ENCODE measurements at regions not wholly inside any gene's neighbourhood (a gene's known extent, or its start where the extent isn't known, plus 50 kb on each side); places are given as distances from the start of the nearest gene placed in this dataset.

DNA sequence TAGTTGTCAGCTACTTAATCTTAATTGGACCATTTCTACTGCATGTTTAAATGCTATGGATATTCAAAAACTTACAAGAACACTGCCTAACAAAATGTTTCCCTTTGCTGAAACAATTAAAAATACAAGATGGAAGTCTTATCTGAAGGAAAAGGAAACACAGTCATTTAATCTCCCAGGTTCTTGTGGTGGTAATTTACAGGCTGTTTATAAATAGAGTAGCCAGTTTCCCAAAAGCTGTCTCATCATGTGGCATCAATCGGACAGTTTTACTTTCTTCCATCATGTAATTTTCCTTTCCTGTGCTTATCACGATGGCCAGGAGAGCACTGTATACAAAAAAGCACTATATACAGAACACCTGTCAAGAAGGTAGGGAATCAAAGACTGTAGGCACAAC lies 368.1 kb downstream of the ZEB2 start:
- DNase-seq, result no peak

DNA sequence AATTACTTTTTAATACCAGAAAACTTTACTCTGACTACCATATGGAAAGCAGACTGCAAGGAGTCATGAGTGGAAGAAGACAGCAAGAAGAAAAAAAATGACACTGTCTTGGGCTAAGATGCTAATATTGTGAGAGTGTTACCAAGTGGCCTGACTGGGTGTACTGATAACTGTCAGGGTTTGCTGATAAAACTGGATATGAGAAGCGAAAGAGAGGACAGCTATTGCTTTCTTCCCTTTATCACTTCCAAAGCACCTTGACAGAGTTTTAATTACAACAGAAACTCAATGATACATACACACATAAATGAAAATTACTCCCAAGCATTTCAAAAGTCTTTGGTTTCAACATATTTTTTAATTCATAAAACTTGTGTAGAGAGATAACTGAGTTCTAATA lies 368.5 kb downstream of the ZEB2 start:
- DNase-seq, result no peak

DNA sequence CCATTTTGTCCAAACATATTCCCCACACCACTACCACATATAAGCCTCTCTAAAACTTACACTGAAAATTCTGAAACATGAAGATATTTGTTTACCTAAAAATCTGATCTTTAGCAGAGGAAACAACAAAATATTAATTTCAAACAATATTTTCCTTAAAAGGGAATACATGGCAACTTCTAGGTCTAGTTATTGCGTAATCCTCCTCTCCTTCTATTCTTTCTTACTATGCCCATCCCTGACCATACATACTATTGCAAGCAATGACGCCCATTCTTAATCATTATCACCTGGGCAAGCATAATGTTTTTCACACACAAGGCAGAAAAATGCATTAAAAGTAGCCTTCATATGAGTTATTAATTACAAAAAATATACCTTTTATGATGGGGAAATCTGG lies 372.6 kb downstream of the ZEB2 start:
- no peak for DNase-seq

DNA sequence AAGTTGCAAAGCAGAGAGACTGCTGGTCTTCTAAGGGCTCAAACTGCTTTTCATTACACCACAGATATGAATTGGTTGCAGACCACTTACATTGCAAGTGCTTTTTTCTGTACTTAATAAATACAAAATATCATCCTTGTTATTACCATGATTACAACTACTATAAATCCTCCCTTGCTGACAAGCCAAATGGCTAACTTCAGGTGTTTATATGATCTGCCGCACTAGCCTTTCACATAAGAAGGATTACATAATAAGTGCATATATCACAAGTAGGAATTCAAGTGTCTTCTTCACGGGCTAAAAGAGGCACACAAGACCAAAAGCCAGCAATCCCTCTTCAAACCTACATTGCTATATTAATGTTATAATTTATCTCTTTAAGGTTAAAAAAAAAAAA lies 373.0 kb downstream of the ZEB2 start:
- no peak for DNase-seq

DNA sequence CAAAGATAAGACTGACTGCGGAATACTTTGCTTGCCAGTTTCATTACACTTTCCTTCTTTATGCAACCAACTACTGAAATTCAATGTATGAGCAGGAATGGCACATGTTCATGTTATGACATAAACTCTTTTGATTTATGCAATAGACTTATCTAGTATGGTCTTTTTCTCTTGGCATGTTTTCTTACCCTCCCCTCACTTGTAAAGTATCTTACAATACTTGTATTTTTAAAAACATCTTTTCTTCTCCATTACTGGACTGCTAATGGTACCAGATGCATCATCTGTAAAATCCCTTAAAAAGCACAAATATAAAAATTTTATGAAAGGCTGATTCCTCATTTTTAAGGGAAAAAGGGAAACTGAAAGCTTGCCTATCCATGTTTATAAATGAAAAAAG lies 373.8 kb downstream of the ZEB2 start:
- DNase-seq, result no peak

DNA sequence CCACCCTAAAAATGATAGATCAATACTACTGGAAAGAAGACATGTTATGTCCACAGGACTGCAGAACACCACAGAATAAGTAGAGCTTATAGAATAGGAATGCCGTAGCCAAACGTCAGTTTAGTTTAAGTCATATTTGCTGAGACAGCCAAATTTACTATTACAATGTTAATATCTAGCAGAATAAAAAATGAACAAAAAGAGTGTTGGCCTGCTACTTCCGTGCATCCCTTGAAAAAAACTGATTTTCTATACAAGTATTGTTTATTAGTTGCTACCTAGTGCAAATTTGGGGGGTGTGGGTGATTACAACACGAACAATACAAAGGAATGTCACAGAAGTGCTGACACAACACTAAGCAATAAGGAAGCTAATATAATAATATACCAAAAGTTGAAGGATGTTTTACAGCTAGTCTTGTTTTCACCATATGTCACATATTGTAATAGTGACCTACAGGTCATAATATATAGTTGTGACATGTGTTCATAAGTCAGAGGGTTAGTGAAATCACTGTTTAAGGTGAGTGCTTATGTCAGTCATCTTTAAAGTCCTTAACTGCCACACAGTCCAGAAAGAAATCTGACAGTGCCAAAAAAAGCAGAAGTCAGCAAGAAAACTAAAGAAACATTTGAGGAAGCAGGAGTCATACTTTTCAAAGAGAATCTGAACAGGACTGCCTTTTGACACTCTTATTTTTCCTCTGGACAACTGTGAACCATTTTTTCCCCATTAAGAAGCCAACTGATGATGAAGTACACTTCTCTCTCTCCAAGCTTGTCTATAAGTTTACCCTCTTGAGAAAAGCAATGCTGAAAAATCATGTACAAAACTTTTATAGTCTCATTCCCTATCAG lies 376.4 kb downstream of the ZEB2 start:
- no peak for DNase-seq

DNA sequence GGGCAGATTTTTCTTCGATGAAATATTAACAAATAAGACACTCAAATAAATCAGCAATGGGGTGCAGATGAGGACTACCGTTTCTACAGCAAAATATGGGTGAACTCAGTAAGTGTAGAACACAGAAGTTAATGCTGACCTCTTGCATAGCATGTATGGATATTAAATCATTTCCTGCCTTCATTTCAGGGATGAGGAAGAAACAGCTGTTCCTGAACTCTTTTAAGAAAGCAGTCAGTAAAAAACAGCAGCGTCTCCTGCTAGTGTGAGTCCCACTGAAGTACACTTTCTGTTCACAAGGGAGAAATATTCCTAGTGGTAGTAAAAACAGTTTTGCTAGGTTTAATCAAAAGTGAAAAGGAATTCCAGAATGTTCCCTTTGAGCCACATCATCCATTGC lies 379.0 kb downstream of the ZEB2 start:
- DNase-seq, result no peak

DNA sequence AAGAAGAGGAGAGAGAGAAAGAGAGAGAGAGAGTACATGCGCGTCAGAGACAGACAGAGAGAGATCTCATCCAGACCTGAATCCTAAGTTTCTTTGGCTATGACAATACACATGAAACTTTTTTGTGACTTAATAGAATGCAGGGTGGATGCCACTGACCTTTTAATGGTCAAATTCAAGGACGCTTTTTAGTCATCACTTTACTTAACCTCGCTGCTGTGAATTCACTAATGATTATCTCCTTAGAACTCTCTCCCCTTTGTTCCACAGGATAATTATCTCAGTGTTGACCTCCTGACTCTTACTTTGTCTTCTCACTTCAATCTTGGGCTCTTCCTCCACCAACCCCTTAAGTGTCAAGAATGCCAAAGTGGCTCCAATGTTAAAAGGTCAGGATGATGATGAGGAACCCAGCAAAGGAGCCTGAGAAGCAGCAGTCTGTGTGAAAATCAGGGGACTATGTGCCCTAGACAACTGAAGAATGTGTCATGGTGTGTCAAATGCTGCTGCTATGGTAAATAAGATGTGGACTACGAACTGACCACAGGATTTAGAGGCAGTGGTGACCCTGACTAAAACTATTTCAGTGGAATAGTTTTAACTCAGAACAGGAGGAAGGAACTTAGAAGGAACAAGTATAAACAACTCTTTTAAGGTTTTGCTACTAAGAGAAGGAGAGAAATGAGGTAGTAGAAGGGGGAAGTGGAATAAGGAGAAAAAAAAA lies 382.1 kb downstream of the ZEB2 start:
- peak; percentile 41 for DNase-seq

DNA sequence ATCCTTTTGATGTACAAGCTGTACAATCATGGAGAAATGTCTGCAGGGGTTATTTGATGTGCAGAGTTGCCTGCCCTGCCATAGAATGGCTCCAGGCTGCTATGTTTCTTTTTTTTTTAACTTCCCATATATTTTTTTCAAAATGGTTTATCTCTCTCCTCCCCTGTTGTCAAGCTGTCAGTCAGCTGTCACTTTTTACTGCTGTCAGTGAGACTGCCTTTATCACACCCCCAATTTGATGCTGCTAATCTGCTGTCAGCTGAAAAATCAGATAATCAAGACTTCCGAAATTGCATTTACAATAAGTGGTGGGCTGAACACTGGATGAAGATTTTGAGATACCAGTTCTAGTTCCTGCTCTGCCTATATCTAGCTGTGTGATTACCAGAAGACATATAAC lies 382.6 kb downstream of the ZEB2 start:
- DNase-seq, result no peak

DNA sequence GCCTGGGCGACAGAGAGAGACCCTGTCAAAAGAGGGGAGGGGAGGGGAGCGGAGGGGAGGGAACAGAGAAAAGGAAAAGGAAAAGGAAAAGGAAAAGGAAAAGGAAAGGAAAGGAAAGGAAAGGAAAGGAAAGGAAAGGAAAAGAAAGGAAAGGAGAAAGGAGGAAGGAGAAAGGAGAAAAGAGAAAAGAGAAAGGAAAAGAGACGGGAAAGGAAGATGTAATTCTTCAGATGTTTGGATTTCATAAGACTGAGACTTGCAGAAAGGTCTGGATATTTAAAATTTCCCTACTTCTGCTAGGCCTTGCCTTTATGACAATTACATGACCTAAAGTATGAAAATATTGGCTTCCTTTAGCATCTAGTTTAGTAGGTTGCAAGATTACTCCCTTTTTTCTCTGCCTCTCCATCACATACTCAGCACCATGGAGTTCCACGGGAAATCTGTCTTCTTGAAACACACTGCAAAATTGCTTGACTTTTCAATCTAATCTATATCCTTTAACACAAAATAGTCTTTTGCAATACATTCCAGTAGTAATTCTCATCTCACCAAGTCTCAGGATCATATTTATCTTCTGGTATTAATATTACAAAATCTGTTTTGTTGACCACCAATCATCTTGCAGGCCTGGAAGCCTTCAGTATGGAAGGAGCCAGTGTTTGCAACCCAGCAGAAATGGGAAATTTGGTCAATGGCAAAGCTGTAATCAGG lies 383.5 kb downstream of the ZEB2 start:
- no peak for DNase-seq

DNA sequence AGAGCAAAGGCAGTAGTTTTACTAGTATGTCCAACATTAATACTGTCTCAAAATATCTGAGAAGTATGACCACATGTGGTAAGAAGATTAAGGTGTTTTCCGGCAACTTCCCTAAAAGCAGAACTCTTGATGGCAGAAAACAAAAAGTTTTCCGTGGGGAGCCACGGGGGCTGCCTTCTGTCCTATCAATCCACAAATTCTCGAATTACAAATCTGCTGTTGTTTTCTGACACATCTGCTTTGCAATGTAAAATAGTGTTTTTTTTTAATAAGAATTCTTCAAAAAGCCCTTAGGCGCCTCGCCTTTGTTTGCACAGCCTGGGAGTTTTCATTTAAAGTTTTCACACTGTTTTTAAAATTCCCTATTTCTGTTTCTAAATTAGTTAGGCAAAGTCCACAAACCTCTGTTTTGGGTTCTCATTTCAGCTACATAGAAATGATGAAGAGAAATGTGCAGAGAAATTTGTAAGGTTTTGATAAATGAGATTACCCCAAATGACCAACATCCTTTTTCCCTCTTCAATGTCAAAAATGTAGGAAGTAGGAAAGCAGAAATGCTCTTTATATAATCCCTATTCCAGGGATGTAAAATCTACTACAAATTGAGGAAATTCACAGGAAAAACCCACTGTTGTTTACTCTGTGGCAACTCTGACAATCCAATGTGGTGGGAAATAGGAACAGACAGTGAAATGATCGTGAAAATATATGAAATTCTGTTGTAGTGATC lies 385.8 kb downstream of the ZEB2 start:
- no peak for DNase-seq

DNA sequence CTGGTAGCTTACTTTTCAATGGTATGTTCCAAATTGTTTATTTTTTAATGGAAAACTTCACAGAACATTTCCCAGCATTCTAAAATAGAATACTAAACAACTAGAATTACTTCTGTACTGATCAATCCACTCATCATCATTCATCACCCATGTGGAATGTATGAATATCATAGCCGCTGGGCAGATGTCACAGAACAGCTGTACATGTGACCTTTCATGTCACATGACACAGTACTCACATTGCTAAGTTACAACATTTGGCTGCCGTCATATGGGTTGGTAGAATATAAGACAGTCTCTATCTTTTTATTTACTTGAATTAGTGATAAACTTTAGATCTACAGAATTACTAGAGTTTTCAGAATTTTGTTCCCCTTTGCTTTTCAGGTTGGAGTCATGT lies 387.6 kb downstream of the ZEB2 start:
- no peak for DNase-seq

DNA sequence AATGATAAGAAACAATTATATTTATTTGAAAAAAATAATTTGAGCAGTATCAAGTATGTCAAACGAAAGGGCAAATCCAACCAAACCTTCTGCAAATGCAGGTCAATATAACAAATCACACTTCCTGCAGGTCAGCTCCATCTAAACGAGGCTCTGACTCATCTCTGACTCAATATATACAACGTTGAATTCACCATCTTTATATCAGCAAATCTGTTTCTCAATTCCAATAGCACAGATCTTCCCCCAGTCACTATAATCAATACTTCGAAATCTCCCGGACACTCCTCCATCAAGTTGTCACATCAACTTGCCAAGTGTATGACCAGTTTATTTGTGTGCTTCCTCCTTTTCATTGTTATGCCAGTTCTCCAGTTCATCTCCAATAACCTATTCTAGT lies 388.9 kb downstream of the ZEB2 start:
- no peak for DNase-seq

DNA sequence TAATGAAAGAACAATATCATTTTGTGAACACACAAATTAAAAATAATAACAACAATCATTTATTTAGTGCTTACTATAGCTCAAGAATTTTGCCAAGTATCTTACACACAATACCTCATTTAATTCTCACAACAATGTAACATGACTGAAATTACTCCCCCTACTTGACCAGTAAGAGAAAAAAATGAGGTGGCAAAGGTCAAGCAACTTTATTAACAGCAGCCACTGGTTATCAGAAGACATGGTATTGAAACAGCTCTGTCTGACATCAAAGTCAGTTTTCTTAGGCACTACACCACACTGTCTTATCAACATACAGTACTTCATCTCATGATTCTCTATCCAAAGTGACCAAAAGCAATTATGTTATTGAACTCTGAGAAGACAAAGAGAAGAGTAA lies 389.4 kb downstream of the ZEB2 start:
- DNase-seq, result no peak

DNA sequence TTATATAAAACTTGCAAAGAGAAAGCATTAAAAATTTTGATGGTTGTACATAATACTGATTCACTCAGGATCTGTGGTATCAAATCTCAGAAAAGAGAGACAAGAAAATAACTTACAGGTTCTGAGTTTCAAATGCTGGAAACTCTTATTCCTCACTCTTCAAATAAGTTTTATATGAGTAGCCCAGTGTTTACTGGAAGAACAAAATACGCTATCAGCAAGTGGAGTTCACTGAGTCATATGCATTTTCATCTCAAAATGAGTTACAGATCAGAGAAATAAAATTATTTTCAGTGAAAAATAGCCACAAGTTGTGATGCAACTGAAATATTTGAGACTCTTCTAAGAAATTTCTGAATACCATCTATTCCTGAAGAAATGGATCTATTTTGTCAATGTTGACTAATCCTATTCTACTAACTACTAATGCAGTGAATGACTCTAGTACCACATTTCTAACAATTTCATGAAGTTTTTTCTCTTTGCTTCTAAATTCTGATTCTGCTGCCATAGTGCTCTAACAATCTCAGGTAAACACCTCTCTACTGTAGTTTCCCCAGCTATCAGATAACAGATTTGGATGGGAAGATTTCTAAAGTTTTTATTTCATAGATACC lies 391.7 kb downstream of the ZEB2 start:
- no peak for DNase-seq

DNA sequence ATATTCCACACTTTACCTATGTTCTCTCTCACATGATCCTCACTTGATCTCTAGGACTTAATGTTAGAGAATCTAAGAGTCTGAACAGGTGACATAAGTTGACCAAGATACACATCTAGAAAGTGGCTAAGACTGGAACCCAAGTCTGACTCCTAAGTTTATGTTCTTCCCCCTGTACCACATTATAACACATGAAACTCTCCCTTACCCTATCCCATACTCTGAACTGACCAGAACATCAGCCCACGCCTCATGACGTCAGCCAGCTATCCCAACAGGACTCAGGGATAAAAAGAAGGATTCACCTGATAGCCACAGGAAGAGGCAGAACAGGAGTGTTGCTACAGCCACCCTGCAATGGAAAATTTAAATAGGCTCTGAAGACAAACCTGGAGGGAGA lies 392.2 kb downstream of the ZEB2 start:
- DNase-seq, result no peak

DNA sequence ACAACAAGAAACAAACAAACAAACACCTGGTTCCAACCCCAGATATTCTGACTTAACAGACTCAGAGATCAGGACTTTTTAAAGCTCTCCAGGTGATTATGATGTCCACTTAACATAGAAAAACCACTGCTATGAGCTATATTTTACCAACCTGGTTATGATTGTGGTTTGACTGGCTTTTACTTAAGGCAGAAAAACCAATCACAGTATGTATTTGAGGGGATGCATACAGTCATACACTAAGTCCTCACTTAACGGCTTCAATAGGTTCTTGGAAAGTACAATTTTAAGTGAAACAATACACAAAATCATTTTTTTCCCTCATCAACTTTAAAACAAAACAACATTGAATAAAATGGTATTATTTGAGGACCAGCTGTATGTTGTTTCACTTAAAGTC lies 393.6 kb downstream of the ZEB2 start:
- no peak for DNase-seq

DNA sequence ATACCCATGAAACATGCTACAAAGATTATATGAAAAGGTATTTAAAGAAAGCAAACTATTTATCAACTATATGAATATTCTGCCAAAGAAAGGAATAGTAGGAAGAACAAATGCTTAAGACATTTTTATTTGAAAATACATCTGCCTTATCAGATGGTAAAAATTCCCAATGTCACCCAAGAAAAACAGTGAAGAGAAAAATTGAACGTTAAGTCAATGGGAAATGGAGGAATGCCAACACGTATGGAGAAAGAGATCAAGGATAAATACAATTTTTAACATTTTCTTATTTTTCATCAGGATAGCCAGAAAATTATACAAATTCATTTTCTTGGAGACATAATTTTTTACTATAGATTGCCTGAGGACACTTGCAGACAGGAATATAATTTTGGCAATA lies 394.2 kb downstream of the ZEB2 start:
- no peak for DNase-seq

DNA sequence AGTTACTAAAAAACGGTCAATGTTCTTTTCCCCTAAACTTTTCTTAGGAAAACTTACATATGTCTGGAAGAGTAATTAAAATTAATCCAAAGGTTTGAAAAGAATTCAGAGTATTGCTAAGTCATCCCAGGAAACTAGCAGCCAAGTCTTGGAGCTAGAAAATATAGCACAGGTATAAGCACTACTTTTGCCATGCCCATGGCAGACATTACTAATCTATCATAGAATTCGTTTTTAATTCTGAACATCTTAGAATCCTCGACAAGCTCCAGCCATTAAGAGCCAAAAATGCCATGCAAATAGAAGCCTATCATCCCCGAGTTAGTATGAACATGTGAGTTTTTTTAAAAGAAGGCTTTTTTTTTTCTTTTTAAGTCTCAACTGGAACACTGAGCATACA lies 395.0 kb downstream of the ZEB2 start:
- DNase-seq, result no peak

DNA sequence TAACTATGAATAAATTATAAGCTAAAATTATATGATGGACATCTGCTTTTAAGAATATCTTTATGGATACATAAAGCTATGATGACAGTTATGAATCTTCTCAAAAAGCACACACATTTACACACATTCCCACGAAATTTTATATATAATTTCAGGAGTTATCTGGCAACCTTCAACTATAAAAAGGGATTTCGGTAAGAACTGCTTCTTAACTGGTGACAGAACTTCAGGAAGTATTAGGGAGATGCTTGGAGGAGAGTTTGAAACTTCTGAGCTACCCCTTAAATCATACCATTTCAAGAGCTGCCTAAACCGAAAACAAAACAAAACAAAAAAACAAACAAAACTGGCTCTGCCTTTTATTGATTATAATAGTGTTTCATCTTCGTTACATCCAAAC lies 399.4 kb downstream of the ZEB2 start:
- no peak for DNase-seq

DNA sequence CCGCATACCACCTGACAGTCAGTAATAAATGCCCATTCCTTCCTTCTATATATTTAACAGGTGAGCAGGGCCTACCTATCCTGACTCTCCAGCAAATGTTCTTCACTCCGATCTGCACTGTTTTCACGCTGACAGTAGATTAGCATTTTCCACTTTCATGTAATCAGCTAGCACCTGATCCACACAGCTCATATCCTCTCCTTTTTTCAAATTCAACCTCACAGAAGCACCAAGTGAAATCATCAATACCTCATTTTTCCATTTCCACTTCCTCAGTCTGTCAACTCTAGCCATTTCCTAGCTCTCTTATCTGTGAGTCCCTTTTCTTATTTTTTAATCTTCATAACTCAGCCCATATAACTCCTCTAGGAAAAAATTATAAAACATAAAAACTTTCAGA lies 402.8 kb downstream of the ZEB2 start:
- no peak for DNase-seq

DNA sequence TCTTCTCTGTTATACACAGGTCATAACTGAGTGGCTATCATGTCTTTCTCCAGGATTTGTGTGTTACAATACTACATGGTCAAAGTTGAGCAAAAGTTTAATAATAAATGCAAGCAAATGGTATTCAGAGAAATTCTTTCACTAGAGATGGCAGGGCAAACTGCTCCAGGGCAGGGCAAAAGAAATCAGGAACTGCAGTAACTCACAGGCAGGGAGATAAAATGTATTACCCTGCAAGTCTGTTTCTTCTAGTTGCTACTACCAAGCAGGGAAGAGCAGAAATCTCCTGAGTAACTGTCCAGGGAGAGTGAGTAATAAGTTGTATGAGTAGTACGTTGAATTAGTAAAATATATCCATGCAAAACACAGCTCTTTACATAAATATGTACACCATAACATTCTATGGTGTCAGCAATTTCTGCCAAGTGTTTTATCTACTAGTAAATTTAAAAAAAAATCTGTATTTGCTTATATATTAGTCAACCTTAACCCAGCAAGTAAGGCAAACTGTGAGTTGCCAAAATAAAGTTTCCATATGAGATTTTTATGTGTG lies 404.1 kb downstream of the ZEB2 start:
- DNase-seq, result no peak

DNA sequence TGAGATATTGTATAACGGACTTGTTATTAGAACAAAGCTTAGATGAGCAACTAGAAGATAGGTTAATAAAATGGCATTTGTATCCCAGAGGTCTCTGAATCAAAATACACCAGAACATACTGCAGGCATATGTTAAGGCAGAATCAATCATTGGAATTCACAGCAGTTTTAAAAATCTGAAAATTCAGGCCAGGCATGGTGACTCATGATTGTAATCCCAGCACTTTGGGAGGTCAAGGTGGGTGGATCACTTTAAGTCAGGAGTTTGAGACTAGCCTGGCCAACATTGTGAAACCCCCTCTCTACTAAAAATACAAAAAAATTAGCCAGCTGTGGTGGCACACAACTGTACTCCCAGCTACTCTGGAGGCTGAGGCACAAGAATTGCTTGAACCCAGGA lies 405.2 kb downstream of the ZEB2 start:
- DNase-seq, result no peak

All from islet precursor cell (in vitro differentiated cells).